ENCODE measurements at regions not wholly inside any gene's neighbourhood (a gene's known extent, or its start where the extent isn't known, plus 50 kb on each side); places are given as distances from the start of the nearest gene placed in this dataset.

GRCh38 chr11:28878025-28878424 lies 769.8 kb downstream of the METTL15 start:
- DNase-seq (no peak), ATAC-seq (ENCODE audit: insufficient read depth, low read depth) (no peak)
- Histone ChIP-seq H3K27me3 (ENCODE audit: insufficient read depth, low read length, poor library complexity) (no peaks in the 10 kb centered on the region), H3K36me3 (ENCODE audit: insufficient read depth, low read length) (no peaks in the 10 kb centered on the region), H3K9ac (ENCODE audit: low read depth, low read length) (no peak overlapping the region), H3K4me3 (ENCODE audit: low read depth in 1 of 2, low read length in 2 of 2) (no peak overlapping the region), H3K27ac (ENCODE audit: low read length) (no peak overlapping the region), H3K9me3 (ENCODE audit: insufficient read depth, low read length, severe bottlenecking) (no peaks in the 10 kb centered on the region), H3K4me1 (ENCODE audit: insufficient read depth, low read length) (no peaks in the 10 kb centered on the region), H4K20me1 (ENCODE audit: insufficient read depth, low read length) (no peaks in the 10 kb centered on the region), H3K79me2 (ENCODE audit: insufficient read depth, low read length) (no peaks in the 10 kb centered on the region), H3K4me2 (ENCODE audit: insufficient read depth, low read length) (no peak overlapping the region), H2AFZ (ENCODE audit: low read depth, low read length) (no peak overlapping the region)
- TF ChIP-seq EZH2 (IDR thresholded peaks at IDR 0.05; ENCODE audit: borderline replicate concordance, low read depth, low read length, severe bottlenecking), result no peak
- TF ChIP-seq, protein P1, sequence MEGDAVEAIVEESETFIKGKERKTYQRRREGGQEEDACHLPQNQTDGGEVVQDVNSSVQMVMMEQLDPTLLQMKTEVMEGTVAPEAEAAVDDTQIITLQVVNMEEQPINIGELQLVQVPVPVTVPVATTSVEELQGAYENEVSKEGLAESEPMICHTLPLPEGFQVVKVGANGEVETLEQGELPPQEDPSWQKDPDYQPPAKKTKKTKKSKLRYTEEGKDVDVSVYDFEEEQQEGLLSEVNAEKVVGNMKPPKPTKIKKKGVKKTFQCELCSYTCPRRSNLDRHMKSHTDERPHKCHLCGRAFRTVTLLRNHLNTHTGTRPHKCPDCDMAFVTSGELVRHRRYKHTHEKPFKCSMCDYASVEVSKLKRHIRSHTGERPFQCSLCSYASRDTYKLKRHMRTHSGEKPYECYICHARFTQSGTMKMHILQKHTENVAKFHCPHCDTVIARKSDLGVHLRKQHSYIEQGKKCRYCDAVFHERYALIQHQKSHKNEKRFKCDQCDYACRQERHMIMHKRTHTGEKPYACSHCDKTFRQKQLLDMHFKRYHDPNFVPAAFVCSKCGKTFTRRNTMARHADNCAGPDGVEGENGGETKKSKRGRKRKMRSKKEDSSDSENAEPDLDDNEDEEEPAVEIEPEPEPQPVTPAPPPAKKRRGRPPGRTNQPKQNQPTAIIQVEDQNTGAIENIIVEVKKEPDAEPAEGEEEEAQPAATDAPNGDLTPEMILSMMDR (IDR thresholded peaks at IDR 0.05; ENCODE audit: borderline replicate concordance, extremely low read depth, low read length, poor library complexity, severe bottlenecking), result no peak

GRCh38 chr11:28877340-28877739 lies 769.2 kb downstream of the METTL15 start:
- no peaks in the 10 kb centered on the region for H3K27me3 ChIP-seq (ENCODE audit: insufficient read depth, low read length, poor library complexity)
- no peak for TF ChIP-seq EZH2 (IDR thresholded peaks at IDR 0.05; ENCODE audit: borderline replicate concordance, low read depth, low read length, severe bottlenecking)
- TF ChIP-seq, protein P1 (IDR thresholded peaks at IDR 0.05; ENCODE audit: borderline replicate concordance, extremely low read depth, low read length, poor library complexity, severe bottlenecking), result no peak
- no peaks in the 10 kb centered on the region for H4K20me1 ChIP-seq (ENCODE audit: insufficient read depth, low read length)
- no peak overlapping the region for H3K4me2 ChIP-seq (ENCODE audit: insufficient read depth, low read length)
- H3K36me3 ChIP-seq (ENCODE audit: insufficient read depth, low read length), result no peaks in the 10 kb centered on the region
- no peak for DNase-seq
- no peak overlapping the region for H3K27ac ChIP-seq (ENCODE audit: low read length)
- no peak for ATAC-seq (ENCODE audit: insufficient read depth, low read depth)
- H3K79me2 ChIP-seq (ENCODE audit: insufficient read depth, low read length), result no peaks in the 10 kb centered on the region
- H3K4me1 ChIP-seq (ENCODE audit: insufficient read depth, low read length), result no peaks in the 10 kb centered on the region
- no peaks in the 10 kb centered on the region for H3K9me3 ChIP-seq (ENCODE audit: insufficient read depth, low read length, severe bottlenecking)
- H3K9ac ChIP-seq (ENCODE audit: low read depth, low read length), result no peak overlapping the region
- H3K4me3 ChIP-seq (ENCODE audit: low read depth in 1 of 2, low read length in 2 of 2), result no peak overlapping the region
- no peak overlapping the region for H2AFZ ChIP-seq (ENCODE audit: low read depth, low read length)

DNA sequence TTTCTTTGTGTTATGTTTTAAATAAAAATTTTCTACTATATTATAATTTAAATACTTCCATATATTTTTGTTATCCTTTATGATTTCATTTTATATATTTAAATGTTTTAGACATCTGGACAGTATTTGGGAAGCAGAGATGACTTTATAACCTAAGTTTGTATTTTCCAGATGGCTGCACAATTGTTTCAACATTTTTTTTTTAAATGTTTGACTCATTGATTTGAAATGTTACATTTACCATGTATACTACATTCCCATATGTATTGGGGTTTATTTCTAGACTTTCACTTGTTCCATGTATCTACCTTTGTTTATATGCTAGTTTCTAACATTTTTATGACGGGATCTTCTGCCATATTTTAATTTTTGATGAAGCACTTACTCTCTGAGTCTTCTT lies 766.5 kb downstream of the METTL15 start:
- TF ChIP-seq, protein P1 (IDR thresholded peaks at IDR 0.05; ENCODE audit: borderline replicate concordance, extremely low read depth, low read length, poor library complexity, severe bottlenecking), result no peak
- TF ChIP-seq EZH2 (IDR thresholded peaks at IDR 0.05; ENCODE audit: borderline replicate concordance, low read depth, low read length, severe bottlenecking), result no peak
- ATAC-seq (ENCODE audit: insufficient read depth, low read depth) (no peak), DNase-seq (no peak)
- H3K9ac ChIP-seq (ENCODE audit: low read depth, low read length), result no peak overlapping the region
- no peaks in the 10 kb centered on the region for H4K20me1 ChIP-seq (ENCODE audit: insufficient read depth, low read length)
- H3K79me2 ChIP-seq (ENCODE audit: insufficient read depth, low read length), result no peaks in the 10 kb centered on the region
- H3K4me1 ChIP-seq (ENCODE audit: insufficient read depth, low read length), result no peaks in the 10 kb centered on the region
- no peaks in the 10 kb centered on the region for H3K27me3 ChIP-seq (ENCODE audit: insufficient read depth, low read length, poor library complexity)
- no peak overlapping the region for H2AFZ ChIP-seq (ENCODE audit: low read depth, low read length)
- no peak overlapping the region for H3K4me2 ChIP-seq (ENCODE audit: insufficient read depth, low read length)
- no peak overlapping the region for H3K4me3 ChIP-seq (ENCODE audit: low read depth in 1 of 2, low read length in 2 of 2)
- no peaks in the 10 kb centered on the region for H3K9me3 ChIP-seq (ENCODE audit: insufficient read depth, low read length, severe bottlenecking)
- H3K36me3 ChIP-seq (ENCODE audit: insufficient read depth, low read length), result no peaks in the 10 kb centered on the region
- H3K27ac ChIP-seq (ENCODE audit: low read length), result no peak overlapping the region

DNA sequence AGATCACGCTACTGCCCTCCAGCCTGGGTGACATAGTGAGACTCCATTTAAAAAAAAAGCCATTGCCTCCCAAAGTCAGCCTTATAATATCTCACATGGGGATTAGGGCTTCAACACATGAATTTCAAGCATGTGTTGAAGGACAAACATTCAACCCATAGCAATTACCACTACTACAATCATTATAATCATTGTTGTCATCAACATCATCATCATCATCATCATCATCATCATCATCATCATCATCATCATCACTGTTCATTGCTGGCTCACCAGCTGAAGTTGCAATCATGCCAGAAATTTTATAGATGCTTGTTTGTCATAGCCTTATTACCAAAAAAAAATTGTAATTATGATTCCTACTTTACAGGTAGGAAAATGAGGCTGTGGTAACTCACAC lies 762.9 kb downstream of the METTL15 start:
- DNase-seq (no peak), ATAC-seq (ENCODE audit: insufficient read depth, low read depth) (no peak)
- TF ChIP-seq EZH2 (IDR thresholded peaks at IDR 0.05; ENCODE audit: borderline replicate concordance, low read depth, low read length, severe bottlenecking), result no peak
- TF ChIP-seq, protein P1 (IDR thresholded peaks at IDR 0.05; ENCODE audit: borderline replicate concordance, extremely low read depth, low read length, poor library complexity, severe bottlenecking), result no peak
- H4K20me1 ChIP-seq (ENCODE audit: insufficient read depth, low read length), result no peaks in the 10 kb centered on the region
- H3K4me2 ChIP-seq (ENCODE audit: insufficient read depth, low read length), result no peak overlapping the region
- no peak overlapping the region for H3K9ac ChIP-seq (ENCODE audit: low read depth, low read length)
- H3K4me3 ChIP-seq (ENCODE audit: low read depth in 1 of 2, low read length in 2 of 2), result no peak overlapping the region
- no peak overlapping the region for H3K27ac ChIP-seq (ENCODE audit: low read length)
- H3K27me3 ChIP-seq (ENCODE audit: insufficient read depth, low read length, poor library complexity), result no peaks in the 10 kb centered on the region
- H2AFZ ChIP-seq (ENCODE audit: low read depth, low read length), result no peak overlapping the region
- H3K4me1 ChIP-seq (ENCODE audit: insufficient read depth, low read length), result no peaks in the 10 kb centered on the region
- H3K36me3 ChIP-seq (ENCODE audit: insufficient read depth, low read length), result no peaks in the 10 kb centered on the region
- H3K9me3 ChIP-seq (ENCODE audit: insufficient read depth, low read length, severe bottlenecking), result no peaks in the 10 kb centered on the region
- no peaks in the 10 kb centered on the region for H3K79me2 ChIP-seq (ENCODE audit: insufficient read depth, low read length)

Data from DND-41 (cell line).